ENCODE measurements at regions not wholly inside any gene's neighbourhood (a gene's known extent, or its start where the extent isn't known, plus 50 kb on each side); places are given as distances from the start of the nearest gene placed in this dataset.

GRCh38 chr2:105580216-105580615 is 164.5 kb upstream of the NCK2 start:
- H3K27ac Mint-ChIP-seq (ENCODE audit: unreplicated experiment): no peak overlapping the region
- no peak for DNase-seq (ENCODE audit: low read depth, low spot score)
- H3K27me3 Mint-ChIP-seq (ENCODE audit: low read depth): no peaks in the 10 kb centered on the region
- no peaks in the 10 kb centered on the region for H3K36me3 Mint-ChIP-seq (ENCODE audit: low read depth)
- no peak for TF ChIP-seq CTCF (conservative IDR thresholded peaks at IDR 0.05)
- H3K4me1 Mint-ChIP-seq: peaks cover 26% of the 10 kb centered on the region
- no peaks in the 10 kb centered on the region for H3K9me3 Mint-ChIP-seq
- no peak overlapping the region for H3K4me3 Mint-ChIP-seq

- Mint-ChIP-seq H3K4me3 (no peak overlapping the region), H3K27me3 (ENCODE audit: low read depth) (no peaks in the 10 kb centered on the region), H3K36me3 (ENCODE audit: low read depth) (no peaks in the 10 kb centered on the region), H3K4me1 (peaks cover 18% of the 10 kb centered on the region), H3K27ac (ENCODE audit: unreplicated experiment) (no peak overlapping the region), H3K9me3 (no peaks in the 10 kb centered on the region)
- no peak for TF ChIP-seq CTCF (conservative IDR thresholded peaks at IDR 0.05)
- no peak for DNase-seq (ENCODE audit: low read depth, low spot score)
Measured at GRCh38 chr2:105578166-105578565, 166.5 kb upstream of the NCK2 start.

GRCh38 chr2:105577762-105578161 is 166.9 kb upstream of the NCK2 start:
- no peak overlapping the region for H3K4me3 Mint-ChIP-seq
- H3K36me3 Mint-ChIP-seq (ENCODE audit: low read depth): no peaks in the 10 kb centered on the region

GRCh38 chr2:105576440-105577241 is 168.1 kb upstream of the NCK2 start:
- Mint-ChIP-seq H3K36me3 (ENCODE audit: low read depth) (no peaks in the 10 kb centered on the region), H3K9me3 (no peaks in the 10 kb centered on the region), H3K27ac (ENCODE audit: unreplicated experiment) (peak overlapping the region; percentile 32), H3K4me1 (peaks cover 18% of the 10 kb centered on the region), H3K27me3 (ENCODE audit: low read depth) (no peaks in the 10 kb centered on the region), H3K4me3 (no peak overlapping the region)
- peak; percentile 29 for DNase-seq (ENCODE audit: low read depth, low spot score)
- TF ChIP-seq CTCF (conservative IDR thresholded peaks at IDR 0.05): peak; percentile 73

More at GRCh38 chr2:105577762-105578161, 166.9 kb upstream of the NCK2 start:
- Mint-ChIP-seq H3K27ac (ENCODE audit: unreplicated experiment) (no peak overlapping the region), H3K4me1 (peaks cover 18% of the 10 kb centered on the region), H3K9me3 (no peaks in the 10 kb centered on the region), H3K27me3 (ENCODE audit: low read depth) (no peaks in the 10 kb centered on the region)
- no peak for TF ChIP-seq CTCF (conservative IDR thresholded peaks at IDR 0.05)
- DNase-seq (ENCODE audit: low read depth, low spot score): no peak

- Mint-ChIP-seq H3K36me3 (ENCODE audit: low read depth) (no peaks in the 10 kb centered on the region), H3K4me1 (peaks cover 18% of the 10 kb centered on the region), H3K27me3 (ENCODE audit: low read depth) (no peaks in the 10 kb centered on the region), H3K27ac (ENCODE audit: unreplicated experiment) (no peak overlapping the region), H3K4me3 (no peak overlapping the region), H3K9me3 (no peaks in the 10 kb centered on the region)
- TF ChIP-seq CTCF (conservative IDR thresholded peaks at IDR 0.05): no peak
- DNase-seq (ENCODE audit: low read depth, low spot score): no peak
Measured at GRCh38 chr2:105576050-105576439, 168.7 kb upstream of the NCK2 start.
